Keratinocyte (primary cell): ENCODE measurements at regions not wholly inside any gene's neighbourhood (a gene's known extent, or its start where the extent isn't known, plus 50 kb on each side); places are given as distances from the start of the nearest gene placed in this dataset.

Experiments used
- CTCF ChIP-seq, 3 experiments: IDR thresholded peaks in 1 of 3; conservative IDR thresholded peaks in 1 of 3; optimal IDR thresholded peaks in 1 of 3; 2 replicates in 2 of 3; 3 replicates in 1 of 3; pipeline versions ENCODE3 to v1.5.1; 2011; ENCODE audit warnings: low read length in 3 of 3, mild to moderate bottlenecking in 3 of 3, moderate library complexity in 2 of 3, control low read depth in 1 of 3, inconsistent platforms in 1 of 3; ENCODE audit not compliant: insufficient read depth in 2 of 3; ENCODE audit errors: extremely low read depth in 1 of 3
- EZH2 ChIP-seq: IDR thresholded peaks from one replicate; pipeline ENCODE4 v1.6.1; 2012; ENCODE audit warnings: inconsistent platforms, mild to moderate bottlenecking, low read length, moderate library complexity

- TF ChIP-seq CTCF (optimal IDR thresholded peaks at IDR 0.05 in 1 of 3, IDR thresholded peaks at IDR 0.05 in 1 of 3, conservative IDR thresholded peaks at IDR 0.05 in 1 of 3; ENCODE audit: extremely low read depth in 1 of 3, insufficient read depth in 2 of 3, low read length in 3 of 3): no peak
- no peak for TF ChIP-seq EZH2
Measured at GRCh38 chr13:73413656-73414055, 354.9 kb downstream of the KLF5 start.
